Trophoblast cell (in vitro differentiated cells and primary cell): ENCODE measurements at regions not wholly inside any gene's neighbourhood (a gene's known extent, or its start where the extent isn't known, plus 50 kb on each side); places are given as distances from the start of the nearest gene placed in this dataset.

Source experiments
- DNase-seq, 2 donors: peaks; one replicate each; pipeline ENCODE4 v3.0.0-alpha.2; 2016
- H2AFZ ChIP-seq: 2 replicates; pipeline ENCODE4 v1.6.1; 2013; ENCODE audit warnings: low read length, moderate library complexity, mild to moderate bottlenecking; ENCODE audit not compliant: insufficient read depth, poor library complexity
- H2AK5ac ChIP-seq: 2 replicates; pipeline ENCODE4 v1.6.1; 2013; ENCODE audit warnings: mild to moderate bottlenecking, low read length
- H2BK120ac ChIP-seq: 2 replicates; pipeline ENCODE4 v1.6.1; 2013; ENCODE audit warnings: low read length, mild to moderate bottlenecking, moderate library complexity; ENCODE audit not compliant: insufficient read depth, poor library complexity
- H2BK12ac ChIP-seq: 2 replicates; pipeline ENCODE4 v1.6.1; 2013; ENCODE audit warnings: mild to moderate bottlenecking, low read length, moderate library complexity
- H2BK5ac ChIP-seq: 2 replicates; pipeline ENCODE4 v1.6.1; 2013; ENCODE audit warnings: low read length, low read depth, moderate library complexity, mild to moderate bottlenecking; ENCODE audit not compliant: poor library complexity
- H3K14ac ChIP-seq: 2 replicates; pipeline ENCODE4 v1.6.1; 2013; ENCODE audit warnings: mild to moderate bottlenecking, low read length
- H3K18ac ChIP-seq: 2 replicates; pipeline ENCODE4 v1.6.1; 2013; ENCODE audit warnings: mild to moderate bottlenecking, low read length
- H3K23ac ChIP-seq: 2 replicates; pipeline ENCODE4 v1.6.1; 2013; ENCODE audit warnings: low read length
- H3K27ac ChIP-seq: 2 replicates; pipeline ENCODE4 v1.5.1; 2013; ENCODE audit warnings: low read depth, mild to moderate bottlenecking, inconsistent platforms, low read length, moderate library complexity
- H3K27me3 ChIP-seq: 2 replicates; pipeline ENCODE4 v1.6.1; 2013; ENCODE audit warnings: inconsistent platforms, mild to moderate bottlenecking, low read length, moderate library complexity; ENCODE audit not compliant: insufficient read depth
- H3K36me3 ChIP-seq, 2 experiments: 1 replicate in 1 of 2; 2 replicates in 1 of 2; pipeline ENCODE4 v1.6.1; 2013; ENCODE audit warnings: low read length in 2 of 2, mild to moderate bottlenecking in 2 of 2, moderate library complexity in 1 of 2; ENCODE audit not compliant: insufficient read depth in 2 of 2, control insufficient read depth in 1 of 2
- H3K4ac ChIP-seq: 2 replicates; pipeline ENCODE4 v1.6.1; 2013; ENCODE audit warnings: low read depth, mild to moderate bottlenecking, low read length, moderate library complexity
- H3K4me1 ChIP-seq, 2 experiments: 1 replicate in 1 of 2; 2 replicates in 1 of 2; pipeline ENCODE4 v1.6.1; 2013; ENCODE audit warnings: low read length in 2 of 2, mild to moderate bottlenecking in 2 of 2, moderate library complexity in 1 of 2; ENCODE audit not compliant: insufficient read depth in 2 of 2, control insufficient read depth in 1 of 2
- H3K4me2 ChIP-seq: 2 replicates; pipeline ENCODE4 v1.6.1; 2013; ENCODE audit warnings: inconsistent platforms, mild to moderate bottlenecking, low read length, moderate library complexity
- H3K4me3 ChIP-seq: 2 replicates; pipeline ENCODE4 v1.5.1; 2013; ENCODE audit warnings: mild to moderate bottlenecking, low read depth, low read length, inconsistent platforms
- H3K79me1 ChIP-seq: one replicate; pipeline ENCODE4 v1.6.1; 2013; ENCODE audit warnings: low read length
- H3K79me2 ChIP-seq: 2 replicates; pipeline ENCODE4 v1.6.1; 2013; ENCODE audit warnings: low read length, mild to moderate bottlenecking; ENCODE audit not compliant: control insufficient read depth, insufficient read depth, poor library complexity
- H3K9ac ChIP-seq: 2 replicates; pipeline ENCODE4 v1.6.1; 2013; ENCODE audit warnings: mild to moderate bottlenecking, low read length
- H3K9me3 ChIP-seq: 2 replicates; pipeline ENCODE4 v1.6.1; 2013; ENCODE audit warnings: low read depth, mild to moderate bottlenecking, control low read depth, inconsistent platforms, low read length; ENCODE audit not compliant: insufficient read depth
- H4K12ac ChIP-seq: 2 replicates; pipeline ENCODE4 v1.6.1; 2013; ENCODE audit warnings: low read depth, mild to moderate bottlenecking, low read length, moderate library complexity
- H4K8ac ChIP-seq: 2 replicates; pipeline ENCODE4 v1.6.1; 2013; ENCODE audit warnings: low read depth, mild to moderate bottlenecking, low read length, moderate library complexity
- H4K91ac ChIP-seq: one replicate; pipeline ENCODE4 v1.6.1; 2013; ENCODE audit warnings: low read depth, mild to moderate bottlenecking, low read length, moderate library complexity
- WGBS: extraction: QIAGEN DNeasy Blood & Tissue Kit; methylation state at CpG from one replicate; pipeline ENCODE4 v1.1.7; 2013; ENCODE audit warnings: missing lambda C conversion rate; ENCODE audit not compliant: insufficient read length, insufficient coverage; ENCODE audit errors: extremely low coverage; 5-methylcytosine and 5-hydroxymethylcytosine counted together

- no CpG with 5 or more reads among the region's 4 CpGs for WGBS
- H2BK12ac ChIP-seq = no peak overlapping the region
- no peak overlapping the region for H3K14ac ChIP-seq
- no peak overlapping the region for H2AFZ ChIP-seq
- DNase-seq = no peak
- no peak overlapping the region for H2AK5ac ChIP-seq
- H3K4me3 ChIP-seq = no peak overlapping the region
- no peak overlapping the region for H3K27ac ChIP-seq
- no peak overlapping the region for H4K12ac ChIP-seq
- no peaks in the 10 kb centered on the region for H3K4me1 ChIP-seq
- no peak overlapping the region for H4K91ac ChIP-seq
- no peaks in the 10 kb centered on the region for H3K27me3 ChIP-seq
- no peak overlapping the region for H3K18ac ChIP-seq
- no peak overlapping the region for H3K23ac ChIP-seq
- H3K4ac ChIP-seq = no peak overlapping the region
- H2BK5ac ChIP-seq = no peak overlapping the region
- peaks cover 22% of the 10 kb centered on the region for H3K9me3 ChIP-seq
- H3K9ac ChIP-seq = no peak overlapping the region
- H2BK120ac ChIP-seq = no peak overlapping the region
- H3K79me1 ChIP-seq = no peaks in the 10 kb centered on the region
- H4K8ac ChIP-seq = no peak overlapping the region
- no peak overlapping the region for H3K4me2 ChIP-seq
- no peaks in the 10 kb centered on the region for H3K79me2 ChIP-seq
- no peaks in the 10 kb centered on the region for H3K36me3 ChIP-seq
Observed at GRCh38 chr5:2582507-2582906, 169.0 kb downstream of the IRX2 start.

DNA sequence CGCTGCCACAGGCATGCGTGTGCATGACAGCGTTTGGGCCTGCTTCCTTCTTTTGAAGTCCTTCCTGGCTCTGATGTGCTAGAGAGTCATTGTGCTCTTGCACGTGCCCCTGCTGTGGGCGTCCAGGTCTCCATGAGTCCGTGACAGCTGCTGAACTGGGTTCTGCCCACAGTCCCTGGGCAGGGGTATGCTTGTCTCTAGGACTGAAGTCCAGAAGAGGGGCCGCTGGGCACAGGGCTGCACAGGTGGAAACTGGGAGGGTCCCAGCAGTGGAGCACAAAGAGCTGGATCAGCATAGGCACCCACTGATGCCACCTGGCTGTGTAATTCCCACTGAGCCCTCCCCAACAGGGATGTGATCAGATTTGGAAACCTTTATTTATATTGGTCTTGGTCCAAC lies 169.4 kb downstream of the IRX2 start:
- no peak overlapping the region for H3K14ac ChIP-seq
- H3K4me1 ChIP-seq = no peaks in the 10 kb centered on the region
- no peak overlapping the region for H2AK5ac ChIP-seq
- no peaks in the 10 kb centered on the region for H3K27me3 ChIP-seq
- no peak for DNase-seq
- H2BK120ac ChIP-seq = no peak overlapping the region
- H4K12ac ChIP-seq = no peak overlapping the region
- peaks cover 22% of the 10 kb centered on the region for H3K9me3 ChIP-seq
- WGBS = no CpG with 5 or more reads among the region's 7 CpGs
- no peak overlapping the region for H2BK12ac ChIP-seq
- H3K79me2 ChIP-seq = no peaks in the 10 kb centered on the region
- H3K4me2 ChIP-seq = no peak overlapping the region
- H3K23ac ChIP-seq = no peak overlapping the region
- no peak overlapping the region for H4K91ac ChIP-seq
- no peaks in the 10 kb centered on the region for H3K36me3 ChIP-seq
- no peak overlapping the region for H2AFZ ChIP-seq
- no peak overlapping the region for H3K9ac ChIP-seq
- H3K27ac ChIP-seq = no peak overlapping the region
- H4K8ac ChIP-seq = no peak overlapping the region
- H2BK5ac ChIP-seq = no peak overlapping the region
- H3K79me1 ChIP-seq = no peaks in the 10 kb centered on the region
- no peak overlapping the region for H3K18ac ChIP-seq
- H3K4me3 ChIP-seq = no peak overlapping the region
- H3K4ac ChIP-seq = no peak overlapping the region

DNA sequence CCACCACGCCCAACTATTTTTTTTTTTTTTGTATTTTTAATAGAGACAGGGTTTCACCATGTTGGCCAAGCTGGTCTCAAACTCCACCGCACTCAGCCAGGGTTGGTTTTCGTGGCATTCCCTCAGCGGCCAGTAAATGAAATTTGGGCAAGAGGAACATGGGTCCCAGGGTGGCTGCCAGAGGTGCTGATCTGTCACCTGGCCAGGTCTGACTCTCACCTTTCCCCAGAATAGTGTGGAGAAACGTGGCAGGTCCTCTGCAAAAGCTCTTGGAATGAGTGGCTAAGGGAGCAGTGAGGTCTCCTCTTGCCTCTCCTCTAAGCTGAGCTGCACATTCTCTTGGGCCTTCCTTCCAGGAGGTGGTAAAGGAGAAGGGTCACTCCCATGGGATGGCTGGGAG lies 170.1 kb downstream of the IRX2 start:
- WGBS = no CpG with 5 or more reads among the region's 5 CpGs
- no peaks in the 10 kb centered on the region for H3K27me3 ChIP-seq
- H2BK120ac ChIP-seq = no peak overlapping the region
- no peak overlapping the region for H2BK5ac ChIP-seq
- no peak overlapping the region for H3K27ac ChIP-seq
- no peak overlapping the region for H3K18ac ChIP-seq
- no peaks in the 10 kb centered on the region for H3K4me1 ChIP-seq
- peaks cover 16% of the 10 kb centered on the region for H3K9me3 ChIP-seq
- no peak overlapping the region for H3K4me2 ChIP-seq
- no peak overlapping the region for H3K14ac ChIP-seq
- H2BK12ac ChIP-seq = no peak overlapping the region
- H3K4ac ChIP-seq = no peak overlapping the region
- no peaks in the 10 kb centered on the region for H3K79me1 ChIP-seq
- no peak overlapping the region for H3K23ac ChIP-seq
- no peaks in the 10 kb centered on the region for H3K36me3 ChIP-seq
- H4K91ac ChIP-seq = no peak overlapping the region
- no peak overlapping the region for H2AFZ ChIP-seq
- no peak overlapping the region for H2AK5ac ChIP-seq
- no peak overlapping the region for H3K9ac ChIP-seq
- DNase-seq = no peak
- H3K79me2 ChIP-seq = no peaks in the 10 kb centered on the region
- no peak overlapping the region for H4K8ac ChIP-seq
- no peak overlapping the region for H4K12ac ChIP-seq
- H3K4me3 ChIP-seq = no peak overlapping the region

GRCh38 chr5:2579126-2579525 lies 172.4 kb downstream of the IRX2 start:
- H2AFZ ChIP-seq = no peak overlapping the region
- H3K79me2 ChIP-seq = no peaks in the 10 kb centered on the region
- no peak overlapping the region for H4K91ac ChIP-seq
- no CpG with 5 or more reads among the region's 5 CpGs for WGBS
- no peak overlapping the region for H2AK5ac ChIP-seq
- no peak overlapping the region for H3K18ac ChIP-seq
- H3K14ac ChIP-seq = no peak overlapping the region
- H4K8ac ChIP-seq = no peak overlapping the region
- no peak overlapping the region for H2BK5ac ChIP-seq
- no peak overlapping the region for H2BK12ac ChIP-seq
- H3K27ac ChIP-seq = no peak overlapping the region
- no peak overlapping the region for H3K4me2 ChIP-seq
- no peaks in the 10 kb centered on the region for H3K36me3 ChIP-seq
- no peak overlapping the region for H2BK120ac ChIP-seq
- H3K4me3 ChIP-seq = no peak overlapping the region
- no peak overlapping the region for H3K23ac ChIP-seq
- no peaks in the 10 kb centered on the region for H3K79me1 ChIP-seq
- no peak overlapping the region for H3K9ac ChIP-seq
- no peak overlapping the region for H3K4ac ChIP-seq
- H4K12ac ChIP-seq = no peak overlapping the region
- H3K4me1 ChIP-seq = no peaks in the 10 kb centered on the region
- no peaks in the 10 kb centered on the region for H3K27me3 ChIP-seq
- peaks cover 6% of the 10 kb centered on the region for H3K9me3 ChIP-seq
- DNase-seq = no peak
